ENCODE measurements at regions not wholly inside any gene's neighbourhood (a gene's known extent, or its start where the extent isn't known, plus 50 kb on each side); places are given as distances from the start of the nearest gene placed in this dataset.

DNA sequence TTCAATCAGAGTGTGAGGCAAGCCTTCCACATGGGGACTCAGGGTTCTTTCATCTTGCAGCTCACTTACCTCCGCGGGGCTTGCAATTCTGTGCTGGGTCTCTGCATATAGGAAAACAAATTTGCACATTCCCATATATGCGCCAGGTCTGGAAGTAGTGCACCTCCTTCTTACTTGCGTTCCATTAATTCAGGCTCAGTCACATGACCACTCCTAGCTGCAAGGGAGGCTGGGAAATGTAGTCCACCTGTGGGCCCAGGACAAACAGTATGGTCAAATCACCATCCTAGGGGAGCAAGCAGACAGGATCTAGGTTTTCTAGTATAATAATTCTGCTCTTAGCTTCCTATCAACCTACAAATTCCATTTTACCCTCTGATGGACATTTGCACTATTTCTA is 160.4 kb downstream of the AACS start:
- no peak for DNase-seq

DNA sequence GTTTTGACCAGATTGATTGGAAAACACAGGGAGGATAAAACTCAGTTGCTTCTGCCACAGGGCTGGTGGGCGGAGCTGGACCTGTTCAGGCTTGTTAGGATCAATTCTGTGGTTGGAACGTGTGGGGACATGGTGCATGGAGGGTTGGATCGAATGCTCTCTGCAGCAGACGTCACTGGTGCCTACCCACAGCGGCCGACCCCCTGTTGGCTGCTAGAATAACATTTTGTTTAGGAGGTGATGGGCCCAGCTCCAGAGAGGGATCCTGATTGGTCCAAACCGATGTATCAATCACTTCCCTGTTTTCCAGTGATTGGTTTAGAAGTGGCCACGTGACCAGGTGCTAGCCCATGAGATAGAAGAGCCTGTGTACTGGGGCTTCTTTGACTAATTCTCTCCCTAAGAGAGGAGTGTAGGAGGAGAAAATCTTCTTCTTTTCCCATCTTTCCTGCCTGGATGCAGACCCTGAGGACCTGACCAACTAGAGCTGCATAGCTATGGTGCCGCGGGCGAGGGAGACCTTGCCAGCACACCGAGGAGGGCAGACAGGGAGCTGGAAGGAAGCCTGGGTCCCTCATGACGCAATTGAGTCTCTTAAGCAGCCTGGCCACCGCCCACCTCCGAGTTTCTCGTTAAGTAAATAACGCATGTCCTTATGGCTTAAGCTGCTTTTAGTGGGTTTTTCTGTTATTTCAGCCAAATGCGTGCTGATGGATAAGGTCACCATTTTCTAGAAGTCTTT is 163.5 kb downstream of the AACS start:
- no peak for DNase-seq

DNA sequence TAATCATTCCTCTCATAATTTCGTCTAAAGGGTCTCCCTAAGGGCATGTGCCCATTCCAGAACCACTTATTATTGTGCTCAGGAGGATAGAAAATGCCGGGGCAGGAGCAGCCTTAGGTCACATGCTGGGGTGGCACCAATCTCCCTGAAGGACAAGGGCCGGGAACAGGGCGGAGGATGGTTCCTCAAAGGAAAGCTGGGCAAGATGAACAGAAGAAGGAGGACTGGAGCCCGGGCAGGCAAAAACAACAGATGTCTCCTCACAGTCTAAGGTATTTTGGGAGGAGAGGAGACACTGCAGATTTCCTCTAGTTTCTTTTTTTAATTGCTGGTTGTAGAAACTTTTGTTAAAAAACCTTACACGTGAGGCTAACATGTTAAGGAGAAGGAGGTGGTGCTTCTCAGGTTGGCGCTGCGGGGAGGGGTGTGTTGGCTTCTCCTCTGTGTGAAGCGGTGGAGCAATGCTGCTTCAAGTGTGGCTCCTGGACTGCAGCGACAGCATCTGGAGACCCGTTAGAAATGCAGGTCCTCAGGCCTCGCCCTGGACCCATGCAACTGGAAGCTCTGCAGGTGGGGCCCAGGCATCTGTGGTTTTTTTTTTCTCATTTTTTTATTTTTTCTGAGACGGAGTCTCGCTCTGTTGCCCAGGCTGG is 164.8 kb downstream of the AACS start:
- no peak for DNase-seq

DNA sequence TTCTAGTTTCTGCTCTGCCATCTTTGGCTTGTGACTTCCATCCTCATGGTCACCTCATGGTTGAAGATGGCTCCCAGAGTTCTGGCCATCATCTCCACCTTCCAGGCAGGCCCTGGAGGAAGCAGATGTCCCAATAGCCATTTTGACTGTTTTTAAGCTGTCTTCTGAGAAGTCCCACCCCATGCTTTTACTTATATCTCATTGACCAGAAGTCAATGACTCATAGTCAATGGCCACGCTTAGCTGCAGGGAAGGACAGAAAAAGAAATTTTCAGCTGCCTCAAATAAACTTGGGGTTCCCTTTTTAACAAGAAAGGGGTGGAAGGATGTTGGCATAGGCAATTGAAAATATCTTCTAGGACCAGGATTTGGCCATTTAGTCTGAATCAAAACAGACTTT is 168.1 kb downstream of the AACS start:
- no peak for DNase-seq

DNA sequence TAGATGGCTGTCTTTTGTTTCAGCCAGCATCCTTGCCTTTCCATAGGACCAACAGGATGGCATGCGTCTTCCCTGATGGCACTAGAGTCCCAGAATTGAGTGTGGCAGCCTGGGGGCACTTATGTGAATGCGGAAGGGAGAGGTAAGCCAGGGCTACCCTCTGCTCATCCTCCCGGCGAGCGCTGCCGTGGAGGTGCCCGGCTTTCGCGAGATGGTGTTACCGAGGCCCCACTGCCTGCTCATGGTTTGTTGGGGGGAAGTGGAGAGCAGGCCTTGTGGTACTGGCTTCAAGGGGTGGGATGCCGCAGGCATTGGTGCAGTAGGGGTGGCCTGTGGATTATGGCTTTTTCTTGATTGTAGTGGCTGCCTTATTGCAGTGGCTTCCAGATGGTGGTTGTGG is 174.3 kb downstream of the AACS start:
- no peak for DNase-seq

DNA sequence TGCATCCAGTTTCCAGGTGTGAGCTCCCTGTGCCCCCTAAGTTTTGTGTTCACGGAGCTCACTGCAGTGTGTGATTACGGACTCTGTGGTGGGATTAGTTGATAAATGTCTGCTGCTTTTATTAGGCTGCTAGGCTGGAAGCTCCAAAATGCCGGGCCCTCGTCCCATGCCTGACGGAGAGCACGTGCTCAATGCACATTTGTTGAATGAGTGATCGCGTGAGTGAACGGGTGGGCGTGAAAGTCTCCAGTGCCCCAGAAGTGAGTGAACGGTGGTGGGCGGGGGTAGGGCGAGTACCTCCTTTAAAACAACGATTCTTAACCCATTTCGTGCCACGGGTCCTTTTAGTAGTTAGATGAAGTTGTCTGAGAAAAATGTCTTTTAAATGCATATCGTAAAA is 175.5 kb downstream of the AACS start:
- DNase-seq, result no peak

DNA sequence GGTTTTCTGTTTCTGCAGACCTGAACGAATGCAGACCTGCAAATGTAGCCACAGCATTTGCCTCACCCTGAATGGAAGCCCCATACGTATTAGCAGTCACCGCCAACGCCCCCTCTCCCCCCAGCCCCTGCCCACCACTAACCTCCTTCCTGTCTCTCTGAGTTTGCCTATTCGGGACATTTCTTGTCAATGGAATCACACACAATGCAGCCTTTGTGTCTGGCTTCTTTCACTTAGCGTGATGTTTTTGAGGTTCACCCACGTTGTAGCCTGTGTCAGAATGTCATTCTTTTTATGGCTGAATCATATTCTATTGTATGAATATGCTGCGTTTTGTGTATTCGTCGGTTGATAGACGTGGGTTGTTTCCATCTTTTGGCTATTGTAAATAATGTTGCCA is 178.6 kb downstream of the AACS start:
- no peak for DNase-seq

DNA sequence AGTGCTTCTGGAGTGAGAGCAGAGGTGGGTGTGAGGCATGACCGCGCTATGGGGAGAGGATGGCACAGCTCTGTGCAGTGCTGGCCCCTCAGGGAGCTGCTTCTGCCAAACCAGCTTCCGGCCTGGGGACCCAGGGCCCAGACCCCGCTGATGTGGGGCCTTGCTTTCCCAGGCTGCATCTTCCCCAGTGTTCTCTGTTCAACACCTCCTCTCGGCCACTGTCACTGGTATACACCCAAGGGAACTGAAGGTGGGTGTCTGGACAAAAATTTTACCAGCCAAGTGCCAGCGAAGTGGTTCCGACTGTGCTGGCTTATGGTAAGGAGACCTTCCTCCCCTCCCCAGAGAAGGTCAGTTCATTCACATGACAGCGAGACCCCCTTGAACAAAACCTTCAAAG is 179.1 kb downstream of the AACS start:
- DNase-seq, result no peak

DNA sequence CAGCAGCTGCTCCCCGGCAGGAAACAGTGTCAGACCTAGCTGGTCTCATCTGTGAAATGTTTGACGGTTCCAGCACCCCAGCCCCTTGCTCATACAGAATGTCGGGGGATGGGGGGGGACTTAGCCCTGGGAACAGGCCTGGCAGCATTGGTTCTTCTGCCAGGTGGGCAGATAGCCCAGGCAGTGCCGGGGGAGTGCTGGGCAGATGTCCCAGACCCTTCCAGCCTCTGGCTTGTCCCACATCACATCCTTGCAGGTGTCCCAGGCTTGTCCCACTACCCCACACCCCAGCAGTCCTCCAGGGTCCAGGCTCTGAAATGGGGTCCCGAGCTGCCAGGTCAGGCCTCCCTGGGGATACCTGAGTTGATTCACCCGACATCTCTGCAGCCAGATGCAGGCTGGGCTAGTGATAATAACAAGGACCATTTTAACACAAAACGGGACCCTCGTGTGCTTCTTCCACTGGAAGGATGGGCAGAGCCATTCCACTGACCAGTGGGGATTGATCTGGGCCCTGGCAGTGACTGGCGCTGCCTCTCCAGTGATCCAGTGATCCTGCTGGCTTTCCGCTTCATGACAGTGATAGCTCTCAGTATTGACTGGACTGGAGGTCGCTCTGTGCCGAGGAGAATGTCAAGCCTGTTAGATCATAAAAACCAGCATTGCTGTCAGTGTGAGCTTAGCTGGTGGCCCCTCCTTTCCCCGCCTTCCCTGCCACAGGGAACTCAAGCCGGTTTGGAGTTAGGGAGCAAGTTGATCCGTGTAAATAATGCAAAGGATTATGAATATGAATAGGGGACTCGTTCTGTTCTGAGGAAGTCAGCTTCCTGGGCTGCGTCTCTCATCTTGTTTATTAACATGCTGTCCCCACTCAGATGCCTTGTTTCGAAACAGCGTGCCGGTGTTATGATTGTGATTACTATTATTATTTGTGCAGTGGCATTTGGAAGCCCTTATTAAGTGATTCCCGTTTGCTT is 180.6 kb downstream of the AACS start:
- DNase-seq, result peak in 1 of 3 donors; percentile 12

DNA sequence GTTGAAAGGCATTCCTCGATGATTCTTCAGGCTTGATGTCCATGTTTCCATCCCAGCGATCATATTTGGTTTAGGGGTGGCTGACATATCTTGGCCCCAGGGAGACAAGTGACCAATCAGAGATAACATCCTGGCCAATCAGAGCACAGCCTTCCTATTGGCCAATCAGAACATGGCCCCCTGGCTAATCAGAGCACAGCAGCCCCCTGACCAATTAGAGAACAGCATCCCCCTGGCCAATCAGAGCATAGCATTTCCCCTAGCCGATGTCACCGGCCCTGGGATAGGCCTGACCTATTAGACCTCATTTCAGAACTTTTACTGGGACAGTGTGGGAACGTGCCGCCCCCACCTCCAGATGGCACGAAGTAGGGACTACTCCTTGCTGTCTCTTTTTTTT is 182.2 kb downstream of the AACS start:
- no peak for DNase-seq

DNA sequence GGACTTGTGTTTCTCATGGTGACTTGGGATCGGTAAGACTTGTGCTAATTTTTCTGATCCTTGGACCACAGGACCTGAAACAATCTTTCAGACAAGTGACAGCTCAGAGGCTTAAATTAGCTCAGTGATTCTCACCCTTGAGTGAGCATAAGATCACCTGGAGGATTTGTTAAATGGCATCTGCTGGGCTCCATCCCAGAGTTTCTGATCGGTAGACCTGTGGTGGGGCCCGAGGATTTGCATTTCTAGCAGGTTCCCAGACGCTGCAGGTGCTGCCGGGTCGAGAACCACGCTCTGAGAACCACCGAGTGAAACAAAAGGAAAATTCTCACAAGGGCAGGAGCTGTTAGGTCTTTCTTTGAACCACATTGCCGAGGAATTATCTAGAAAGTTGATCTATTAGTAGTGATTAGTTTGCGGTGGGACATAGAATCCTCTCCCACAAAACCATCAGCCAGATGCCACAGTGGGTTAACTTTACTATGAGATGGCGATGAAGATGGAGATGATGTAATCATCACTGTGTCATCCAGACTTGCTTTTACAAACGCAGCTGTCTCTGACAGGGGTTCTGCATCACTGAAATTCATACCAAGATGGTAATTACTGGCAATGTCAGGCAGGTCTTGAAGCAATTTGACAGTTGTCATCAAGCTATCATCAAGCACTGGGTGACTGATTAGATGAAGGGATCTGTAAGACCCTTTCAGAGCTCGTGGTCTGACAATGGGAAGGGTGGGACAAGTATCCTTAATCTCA is 184.0 kb downstream of the AACS start:
- DNase-seq, result no peak

DNA sequence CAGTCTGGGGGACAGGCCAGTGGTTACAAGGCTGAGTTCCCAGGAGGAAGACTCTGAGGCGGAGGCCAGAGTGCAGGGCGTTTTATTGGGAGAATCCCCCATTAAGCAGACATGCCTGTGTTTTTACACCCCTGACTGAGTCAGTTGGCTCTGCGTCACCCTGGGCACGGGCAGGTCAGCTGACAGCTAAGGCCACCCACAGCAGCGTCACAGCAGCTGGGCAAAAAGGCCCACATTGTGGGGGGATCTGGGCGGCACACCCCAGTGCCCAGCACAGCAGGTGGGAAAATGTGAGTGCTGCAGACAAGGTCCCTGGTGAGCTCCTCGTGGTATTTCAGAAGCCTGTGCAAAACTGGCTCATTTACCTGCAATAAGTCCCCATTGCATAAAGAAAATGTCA is 184.7 kb downstream of the AACS start:
- DNase-seq, result no peak

DNA sequence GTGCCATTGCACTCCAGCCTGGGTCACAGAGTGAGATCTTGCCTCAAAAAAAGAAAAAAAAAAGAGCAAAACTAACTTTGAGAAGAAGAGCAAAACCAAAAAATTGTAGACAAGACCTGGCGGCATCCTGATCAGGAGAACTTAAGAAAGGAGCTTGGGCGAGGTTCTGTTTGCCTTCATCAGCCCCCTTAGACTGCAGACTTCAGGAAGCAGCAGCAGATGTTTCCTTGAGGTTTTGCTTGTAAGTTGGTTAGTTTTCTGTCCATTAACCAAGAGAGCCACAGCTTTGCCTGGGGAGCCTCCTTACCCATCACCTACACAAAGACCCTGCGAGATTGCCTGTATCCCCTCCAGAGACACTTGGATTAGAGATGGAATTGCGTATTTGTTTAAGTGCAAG is 189.0 kb downstream of the AACS start:
- DNase-seq, result no peak

DNA sequence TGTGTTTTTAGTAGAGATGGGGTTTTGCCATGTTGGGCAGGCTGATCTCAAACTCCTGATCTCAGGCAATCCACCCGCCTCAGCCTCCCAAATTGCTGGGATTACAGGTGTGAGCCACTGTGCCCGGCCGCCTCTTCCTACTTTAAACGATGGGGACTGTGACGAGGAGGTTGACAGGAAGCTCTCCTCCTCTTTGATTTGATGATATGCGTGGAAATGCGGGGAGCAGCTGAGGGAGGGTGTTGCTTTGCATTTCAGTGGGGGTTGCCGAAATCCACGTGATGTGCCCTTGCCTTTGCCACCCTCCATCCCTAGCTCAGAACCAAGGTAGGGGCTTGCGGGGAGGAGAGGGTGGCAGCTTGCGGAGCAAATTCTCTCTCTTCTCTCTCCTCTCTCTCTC is 189.6 kb downstream of the AACS start:
- DNase-seq, result no peak

DNA sequence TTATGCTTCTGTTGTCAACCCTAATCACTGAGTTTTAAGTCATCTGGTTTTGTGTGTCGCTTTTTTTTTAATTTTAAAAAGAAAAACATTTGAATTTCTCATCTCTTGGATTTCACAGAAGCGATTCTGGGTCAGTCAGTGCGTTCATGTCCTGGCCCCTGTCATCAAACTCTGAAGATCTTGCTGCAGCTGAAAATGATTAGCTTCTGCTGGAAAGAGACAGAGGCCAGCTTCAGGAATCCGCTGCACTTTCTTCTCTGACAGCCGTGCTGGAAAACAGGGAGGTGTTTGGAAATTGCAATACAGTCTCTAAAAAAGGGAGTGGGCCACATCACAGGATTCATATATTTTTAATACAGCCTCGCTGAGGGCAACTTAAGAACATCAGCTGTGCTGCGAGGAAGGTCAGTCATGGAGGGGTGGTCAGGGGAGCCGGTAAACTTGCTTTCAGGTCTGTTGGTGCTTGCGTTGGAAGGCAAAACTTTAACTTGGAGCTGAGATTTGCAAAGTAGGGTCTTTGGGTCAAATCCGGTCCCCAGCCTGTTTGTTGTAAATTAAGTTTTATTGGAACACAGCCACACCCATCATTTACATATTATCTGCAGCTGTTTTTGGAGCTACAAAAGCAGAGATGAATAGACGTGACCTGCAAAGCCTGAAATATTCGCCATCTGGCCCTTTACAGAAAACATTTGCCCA is 190.8 kb downstream of the AACS start:
- DNase-seq, result peak in 2 of 3 donors; percentile 6 to 9

DNA sequence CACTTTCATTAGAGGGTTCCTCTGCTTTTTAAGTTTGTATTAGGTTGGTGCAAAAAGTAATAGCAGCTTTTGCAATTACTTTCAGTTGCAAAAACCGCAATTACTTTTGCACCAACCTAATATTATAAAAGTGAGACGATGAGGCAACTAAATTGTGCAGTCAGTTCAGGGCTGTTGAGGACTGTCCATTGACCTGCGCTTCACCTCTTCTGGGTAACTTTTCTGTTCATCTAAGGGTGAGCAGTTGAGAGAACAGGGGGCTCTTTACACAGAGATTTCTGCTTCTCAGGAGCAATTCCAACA is 191.3 kb downstream of the AACS start:
- no peak for DNase-seq

DNA sequence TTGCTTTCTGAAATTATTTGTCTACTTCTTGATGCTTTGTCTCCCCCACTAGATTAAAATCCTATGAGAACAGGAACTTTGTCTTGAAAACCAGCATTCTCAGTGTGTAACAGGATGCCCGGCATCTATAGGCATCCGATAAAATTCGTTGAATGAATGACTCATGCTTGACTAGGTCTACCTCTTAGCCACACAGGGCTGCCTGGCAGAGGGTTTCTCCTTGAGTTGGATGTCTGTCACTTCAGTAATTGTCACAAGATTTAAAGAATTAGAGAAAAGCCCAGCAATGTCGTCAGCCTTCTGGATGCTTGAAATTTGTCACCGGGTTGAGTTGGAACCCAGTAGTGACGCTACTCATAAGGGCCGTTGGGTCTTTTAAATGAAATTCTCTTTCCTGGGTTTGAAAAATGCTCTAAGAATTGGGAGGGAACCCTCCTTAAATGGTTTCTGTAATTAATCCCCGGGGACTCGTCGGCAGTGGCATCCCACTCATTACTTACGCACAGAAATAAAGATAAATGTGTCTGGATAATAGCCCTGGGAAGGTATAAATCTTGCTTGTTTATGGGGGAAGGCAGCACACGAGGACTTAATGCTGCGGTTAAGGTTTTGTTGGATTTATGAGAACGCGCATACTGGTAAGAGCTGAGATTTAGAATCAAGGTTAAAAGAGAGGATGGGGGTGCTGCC is 194.1 kb downstream of the AACS start:
- no peak for DNase-seq

DNA sequence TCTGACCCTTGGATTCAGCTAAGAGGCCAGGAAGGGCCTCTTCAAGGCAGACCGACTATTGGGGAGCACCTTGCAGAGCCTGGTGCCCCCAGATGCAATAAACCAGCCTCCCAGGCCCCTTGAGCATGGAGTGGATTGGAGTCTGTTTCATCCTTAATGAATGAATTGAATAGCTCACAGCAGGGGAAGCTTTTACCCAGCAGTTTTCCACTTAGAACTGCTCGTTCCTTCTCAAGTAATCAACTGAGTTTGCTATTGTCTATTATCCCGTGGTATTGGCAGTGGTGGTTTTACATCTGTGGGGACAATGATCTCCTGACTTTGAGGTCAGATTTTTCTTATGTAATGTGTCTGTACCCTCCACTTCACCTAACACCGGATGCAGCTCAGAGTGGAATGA is 197.6 kb downstream of the AACS start:
- DNase-seq, result no peak

DNA sequence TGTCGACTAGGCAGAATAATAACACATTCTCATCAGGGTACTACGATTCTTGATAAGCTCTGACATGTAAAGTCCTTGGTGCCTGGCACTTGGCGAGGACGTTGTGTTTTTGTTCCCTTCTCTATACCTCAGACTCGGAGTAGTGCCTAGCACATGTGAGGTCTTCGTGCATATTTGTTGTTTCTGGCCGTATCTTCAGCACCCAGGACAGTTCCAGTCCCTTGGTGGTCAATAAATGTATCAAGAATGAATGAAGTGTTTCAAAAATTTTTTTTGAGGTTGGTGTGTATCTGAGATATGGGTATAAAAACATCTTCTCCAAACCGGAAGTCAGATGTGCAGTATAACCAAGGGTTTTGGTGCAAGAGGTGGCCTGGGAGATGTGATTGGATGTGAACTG is 198.2 kb downstream of the AACS start:
- no peak for DNase-seq

DNA sequence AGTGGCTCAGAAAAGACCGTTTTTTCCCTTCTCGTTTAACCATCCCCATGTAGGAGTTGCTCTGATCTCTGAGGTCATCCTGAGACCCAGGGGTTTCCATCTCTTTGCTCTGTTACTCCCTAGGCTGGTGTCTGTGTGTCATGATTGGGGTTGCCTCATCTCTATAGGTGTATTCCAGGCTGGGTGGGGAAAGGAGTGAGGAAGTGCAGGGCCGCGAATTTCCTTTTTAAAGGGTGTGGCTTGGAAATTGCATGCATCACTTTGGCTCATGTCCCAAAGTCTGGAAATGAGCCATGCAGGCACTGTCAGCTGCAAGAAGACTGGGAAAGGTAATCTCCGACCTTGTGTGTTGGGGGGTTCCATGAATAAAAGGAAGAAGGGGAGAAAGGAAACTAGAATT is 201.9 kb downstream of the AACS start:
- no peak for DNase-seq

DNA sequence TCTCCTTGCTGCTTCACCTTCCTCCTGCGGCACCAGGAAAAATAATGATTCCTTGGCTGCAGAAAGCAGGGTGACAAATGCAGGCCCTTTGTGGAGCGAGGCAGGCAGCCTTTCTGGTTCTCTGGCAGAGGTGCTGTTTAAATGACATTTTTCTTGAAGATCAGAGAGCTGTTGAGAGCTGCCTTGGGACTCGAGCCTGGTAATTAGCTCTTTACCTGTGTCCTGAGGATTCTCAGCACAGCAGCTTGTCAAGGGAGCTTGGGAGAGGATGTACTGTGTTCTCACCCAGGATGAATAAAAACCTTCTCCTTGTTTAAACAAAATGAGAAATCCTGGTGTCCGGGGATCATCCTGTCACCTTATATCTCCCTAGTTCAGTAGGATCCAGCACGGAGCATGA is 204.0 kb downstream of the AACS start:
- no peak for DNase-seq

Data from muscle of back (tissue), 3 donors.